ENCODE measurements at regions not wholly inside any gene's neighbourhood (a gene's known extent, or its start where the extent isn't known, plus 50 kb on each side); places are given as distances from the start of the nearest gene placed in this dataset.

GRCh38 chr14:37721976-37722659 lies 126.7 kb downstream of the TTC6 start (continued):
- TF ChIP-seq SOX13 (IDR thresholded peaks at IDR 0.05) (no peak), SOX13 (CRISPR knock-in tag; conservative IDR thresholded peaks at IDR 0.05 in 1 of 2, IDR thresholded peaks at IDR 0.05 in 1 of 2) (peak in 1 of 2 experiments; percentile 69; a peak in 3 of 4 replicates), ZNF792 (CRISPR knock-in tag; IDR thresholded peaks at IDR 0.05) (no peak), HDAC6 (IDR thresholded peaks at IDR 0.05; ENCODE audit: low read depth, low read length) (no peak), HNF1A (IDR thresholded peaks at IDR 0.05; ENCODE audit: low read depth) (0 out of 2 replicates have a peak, but pooled peaks have one; percentile 32), HNF1A (CRISPR knock-in tag; IDR thresholded peaks at IDR 0.05; ENCODE audit: borderline replicate concordance) (0 out of 2 replicates have a peak, but pooled peaks have one; percentile 27), ARHGAP35 (CRISPR knock-in tag; IDR thresholded peaks at IDR 0.05; ENCODE audit: borderline replicate concordance) (no peak), XRCC5 (optimal IDR thresholded peaks at IDR 0.05; ENCODE audit: low read length) (no peak), NFE2L2 (IDR thresholded peaks at IDR 0.05; ENCODE audit: low read length) (no peak; the same call in 1 of the 2 replicates), DZIP1 (CRISPR knock-in tag; IDR thresholded peaks at IDR 0.05) (no peak), MAFK (conservative IDR thresholded peaks at IDR 0.05 in 1 of 2, IDR thresholded peaks at IDR 0.05 in 1 of 2; ENCODE audit: low read length in 2 of 2) (peak; percentile 2 to 15; a peak in 1 of 4 replicates), ESRRA (CRISPR knock-in tag; IDR thresholded peaks at IDR 0.05; ENCODE audit: low read depth) (0 out of 2 replicates have a peak, but pooled peaks have one; percentile 17), ZBTB1 (CRISPR knock-in tag; IDR thresholded peaks at IDR 0.05; ENCODE audit: borderline replicate concordance) (no peak), ZFY (CRISPR knock-in tag; IDR thresholded peaks at IDR 0.05) (no peak)
- TF ChIP-seq, protein P1, sequence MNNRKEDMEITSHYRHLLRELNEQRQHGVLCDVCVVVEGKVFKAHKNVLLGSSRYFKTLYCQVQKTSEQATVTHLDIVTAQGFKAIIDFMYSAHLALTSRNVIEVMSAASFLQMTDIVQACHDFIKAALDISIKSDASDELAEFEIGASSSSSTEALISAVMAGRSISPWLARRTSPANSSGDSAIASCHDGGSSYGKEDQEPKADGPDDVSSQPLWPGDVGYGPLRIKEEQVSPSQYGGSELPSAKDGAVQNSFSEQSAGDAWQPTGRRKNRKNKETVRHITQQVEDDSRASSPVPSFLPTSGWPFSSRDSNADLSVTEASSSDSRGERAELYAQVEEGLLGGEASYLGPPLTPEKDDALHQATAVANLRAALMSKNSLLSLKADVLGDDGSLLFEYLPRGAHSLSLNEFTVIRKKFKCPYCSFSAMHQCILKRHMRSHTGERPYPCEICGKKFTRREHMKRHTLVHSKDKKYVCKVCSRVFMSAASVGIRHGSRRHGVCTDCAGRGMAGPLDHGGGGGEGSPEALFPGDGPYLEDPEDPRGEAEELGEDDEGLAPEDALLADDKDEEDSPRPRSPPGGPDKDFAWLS (CRISPR knock-in tag; IDR thresholded peaks at IDR 0.05; ENCODE audit: borderline replicate concordance) = no peak
- TF ChIP-seq, protein P2, sequence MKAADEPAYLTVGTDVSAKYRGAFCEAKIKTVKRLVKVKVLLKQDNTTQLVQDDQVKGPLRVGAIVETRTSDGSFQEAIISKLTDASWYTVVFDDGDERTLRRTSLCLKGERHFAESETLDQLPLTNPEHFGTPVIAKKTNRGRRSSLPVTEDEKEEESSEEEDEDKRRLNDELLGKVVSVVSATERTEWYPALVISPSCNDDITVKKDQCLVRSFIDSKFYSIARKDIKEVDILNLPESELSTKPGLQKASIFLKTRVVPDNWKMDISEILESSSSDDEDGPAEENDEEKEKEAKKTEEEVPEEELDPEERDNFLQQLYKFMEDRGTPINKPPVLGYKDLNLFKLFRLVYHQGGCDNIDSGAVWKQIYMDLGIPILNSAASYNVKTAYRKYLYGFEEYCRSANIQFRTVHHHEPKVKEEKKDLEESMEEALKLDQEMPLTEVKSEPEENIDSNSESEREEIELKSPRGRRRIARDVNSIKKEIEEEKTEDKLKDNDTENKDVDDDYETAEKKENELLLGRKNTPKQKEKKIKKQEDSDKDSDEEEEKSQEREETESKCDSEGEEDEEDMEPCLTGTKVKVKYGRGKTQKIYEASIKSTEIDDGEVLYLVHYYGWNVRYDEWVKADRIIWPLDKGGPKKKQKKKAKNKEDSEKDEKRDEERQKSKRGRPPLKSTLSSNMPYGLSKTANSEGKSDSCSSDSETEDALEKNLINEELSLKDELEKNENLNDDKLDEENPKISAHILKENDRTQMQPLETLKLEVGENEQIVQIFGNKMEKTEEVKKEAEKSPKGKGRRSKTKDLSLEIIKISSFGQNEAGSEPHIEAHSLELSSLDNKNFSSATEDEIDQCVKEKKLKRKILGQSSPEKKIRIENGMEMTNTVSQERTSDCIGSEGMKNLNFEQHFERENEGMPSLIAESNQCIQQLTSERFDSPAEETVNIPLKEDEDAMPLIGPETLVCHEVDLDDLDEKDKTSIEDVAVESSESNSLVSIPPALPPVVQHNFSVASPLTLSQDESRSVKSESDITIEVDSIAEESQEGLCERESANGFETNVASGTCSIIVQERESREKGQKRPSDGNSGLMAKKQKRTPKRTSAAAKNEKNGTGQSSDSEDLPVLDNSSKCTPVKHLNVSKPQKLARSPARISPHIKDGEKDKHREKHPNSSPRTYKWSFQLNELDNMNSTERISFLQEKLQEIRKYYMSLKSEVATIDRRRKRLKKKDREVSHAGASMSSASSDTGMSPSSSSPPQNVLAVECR (CRISPR knock-in tag; IDR thresholded peaks at IDR 0.05; ENCODE audit: borderline replicate concordance) = no peak
